HepG2 (cell line): ENCODE measurements at regions not wholly inside any gene's neighbourhood (a gene's known extent, or its start where the extent isn't known, plus 50 kb on each side); places are given as distances from the start of the nearest gene placed in this dataset.

ENCODE experiments used
- ATAC-seq: fragments of 200-7000 bp; cut with Tn5 transposase; 3 replicates; pipeline ENCODE4 v1.9.1; 2020; ENCODE audit warnings: mild to moderate bottlenecking, moderate library complexity
- BruUV-seq: library from RNA; stranded (reverse); fragments of 400-500 nt; replicated peaks from 2 replicates; lab custom pipeline; 2021; lab: Mats Ljungman, UMichigan
- CTCF ChIA-PET: fragments of 300-600 bp; formaldehyde crosslinking; extraction: SDS; loops from one replicate; lab custom pipeline; 2021; ENCODE audit warnings: low total read pairs, inconsistent platforms, low intra/inter-chr PET ratio; lab: Yijun Ruan, JAX
- POLR2A ChIA-PET: fragments of 350-600 bp; sonication (Branson Sonifier 250); formaldehyde crosslinking; loops from one replicate; lab custom pipeline; 2020; ENCODE audit warnings: antibody characterized with exemption, inconsistent platforms; lab: Yijun Ruan, JAX
- DNase-seq: peaks from one replicate; pipeline ENCODE4 v3.0.0-alpha.2; 2015; ENCODE audit warnings: low spot score
- FAIRE-seq: peaks from 3 replicates; lab custom pipeline; 2011; peaks lifted over from hg19 to GRCh38; lab: Jason Lieb, UNC
- H2AFZ ChIP-seq: one replicate; pipeline ENCODE4 v1.6.1; 2011; ENCODE audit warnings: low read length, inconsistent platforms
- H3K27ac ChIP-seq: fragments of 300-600 bp; 3 replicates; pipeline ENCODE4 v1.8.0; 2011; ENCODE audit warnings: mixed run types, mild to moderate bottlenecking, mixed read lengths, low read length, inconsistent platforms; ENCODE audit not compliant: insufficient read depth; ENCODE audit errors: extremely low read length
- H3K27me3 ChIP-seq, 2 experiments: fragments of 200-600 bp in 1 of 2; 2 replicates in 1 of 2; 3 replicates in 1 of 2; pipeline versions ENCODE4 v1.6.0 to v1.8.0; 2011; ENCODE audit warnings: low read length in 2 of 2, mild to moderate bottlenecking in 2 of 2, moderate library complexity in 2 of 2, inconsistent platforms in 1 of 2; ENCODE audit not compliant: insufficient read depth in 2 of 2, control insufficient read depth in 1 of 2
- H3K36me3 ChIP-seq, 2 experiments: fragments of 200-600 bp in 1 of 2; replicated peaks in 1 of 2; 2 replicates in 1 of 2; 3 replicates in 1 of 2; pipeline versions ENCODE4 v1.5.1 to v1.8.0; 2011; ENCODE audit warnings: low read length in 2 of 2, inconsistent platforms in 1 of 2; ENCODE audit not compliant: insufficient read depth in 2 of 2, control insufficient read depth in 1 of 2
- H3K4me1 ChIP-seq: 2 replicates; pipeline ENCODE4 v1.5.1; 2012; ENCODE audit warnings: low read length, inconsistent platforms; ENCODE audit not compliant: insufficient read depth
- H3K4me2 ChIP-seq: 2 replicates; pipeline ENCODE4 v1.6.0; 2011; ENCODE audit warnings: low read depth, low read length, inconsistent platforms
- H3K4me3 ChIP-seq, 3 experiments: fragments of 200-600 bp in 1 of 3; sonication (generic), shearing (Covaris generic) in 1 of 3; replicated peaks in 1 of 3; 2 replicates each; pipeline ENCODE4 v1.5.1; 2011 to 2016; ENCODE audit warnings: low read length in 3 of 3, inconsistent platforms in 2 of 3, low read depth in 2 of 3, mild to moderate bottlenecking in 2 of 3, control low read depth in 1 of 3, mixed read lengths in 1 of 3; ENCODE audit not compliant: insufficient read depth in 1 of 3
- H3K79me2 ChIP-seq: one replicate; pipeline ENCODE4 v1.6.1; 2011; ENCODE audit warnings: low read length, inconsistent platforms; ENCODE audit not compliant: insufficient read depth
- H3K9ac ChIP-seq: 2 replicates; pipeline ENCODE4 v1.6.0; 2011; ENCODE audit warnings: mild to moderate bottlenecking, low read depth, low read length, inconsistent platforms; ENCODE audit not compliant: insufficient read depth
- H3K9me3 ChIP-seq: 2 replicates; pipeline ENCODE4 v1.5.1; 2012; ENCODE audit warnings: mild to moderate bottlenecking, low read length
- H4K20me1 ChIP-seq: 2 replicates; pipeline ENCODE4 v1.6.0; 2011; ENCODE audit warnings: inconsistent platforms, mild to moderate bottlenecking, low read length, moderate library complexity; ENCODE audit not compliant: insufficient read depth
- DR1 ChIP-seq: sonication (generic); formaldehyde crosslinking; IDR thresholded peaks from 2 replicates; pipeline ENCODE4 v1.8.0; 2021; ENCODE audit warnings: mild to moderate bottlenecking, missing genetic modification reagents, inconsistent platforms
- HCFC1 ChIP-seq: fragments of 150-350 bp; IDR thresholded peaks from 2 replicates; pipeline ENCODE4 v1.6.1; 2014; ENCODE audit warnings: low read depth, low read length
- HOXD1 ChIP-seq: sonication (generic); formaldehyde crosslinking; IDR thresholded peaks from 2 replicates; pipeline ENCODE4 v1.5.0; 2020; ENCODE audit warnings: missing genetic modification reagents
- PHF5A ChIP-seq: IDR thresholded peaks from one replicate; pipeline ENCODE4 v1.6.1; 2018; ENCODE audit warnings: low read depth, missing genetic modification reagents; ENCODE audit not compliant: unreplicated experiment
- SP5 ChIP-seq: IDR thresholded peaks from 2 replicates; pipeline ENCODE4 v1.6.1; 2016; ENCODE audit warnings: low read depth, borderline replicate concordance
- ZBTB40 ChIP-seq, 2 experiments: fragments of 450-650 bp in 1 of 2; sonication (generic) in 1 of 2; formaldehyde crosslinking in 1 of 2; IDR thresholded peaks; 2 replicates each; pipeline versions ENCODE4 v1.6.1 to v1.8.0; 2016 to 2022; ENCODE audit warnings: antibody characterized with exemption in 1 of 2, mild to moderate bottlenecking in 1 of 2, missing genetic modification reagents in 1 of 2
- WGBS: methylation state at CpG from one replicate; pipeline ENCODE4 v1.1.6; 2017; ENCODE audit warnings: low lambda C conversion rate; 5-methylcytosine and 5-hydroxymethylcytosine counted together
- in situ Hi-C: cut with HindIII; loops from 2 replicates; pipeline ENCODE4 v1.10.0; 2017; ENCODE audit warnings: low pct_unique_long_range_greater_than_20kb; ENCODE audit not compliant: extremely low pct_ligation_motif_present
- intact Hi-C: fragments of 100-400 bp; cut with micrococcal nuclease; formaldehyde crosslinking; loops from one replicate; pipeline ENCODE4 v1.10.0; 2022; ENCODE audit not compliant: unreplicated experiment
- TF ChIP-seq, protein P1 (sequence below): sonication (generic); formaldehyde crosslinking; IDR thresholded peaks from 2 replicates; pipeline ENCODE4 v1.9.0; 2021; ENCODE audit warnings: missing genetic modification reagents, borderline replicate concordance

DNA sequence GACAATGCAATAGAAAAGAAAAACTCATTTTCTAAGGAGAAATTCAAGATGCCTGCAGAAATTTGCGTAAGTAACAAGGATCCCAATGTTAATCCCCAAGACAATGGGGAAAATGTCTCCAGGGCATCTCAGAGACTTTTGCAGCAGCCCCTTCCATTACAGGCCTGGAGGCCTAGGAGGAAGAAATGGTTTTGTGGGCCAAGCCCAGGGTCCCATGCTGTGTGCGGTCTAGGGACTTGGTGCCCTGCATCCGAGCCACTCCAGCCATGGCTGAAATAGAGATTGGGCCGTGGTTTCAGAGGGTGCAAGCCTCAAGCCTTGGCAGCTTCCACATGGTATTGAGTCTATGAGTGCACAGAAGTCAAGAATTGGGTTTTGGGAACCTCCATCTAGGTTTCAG is 103.9 kb upstream of the ACVR1 start:
- no peak overlapping the region for H2AFZ ChIP-seq
- H3K36me3 ChIP-seq, result no peaks in the 10 kb centered on the region
- H3K9ac ChIP-seq, result no peak overlapping the region
- ATAC-seq (no peak), FAIRE-seq (no peak), DNase-seq (no peak)
- no peaks in the 10 kb centered on the region for H4K20me1 ChIP-seq
- WGBS, result 0% methylated on average over 4 of the region's 4 CpGs
- H3K27ac ChIP-seq, result no peak overlapping the region
- in situ Hi-C loops (no loop called here), intact Hi-C loops (no loop called here)
- TF ChIP-seq HOXD1 (no peak), ZBTB40 (IDR thresholded peaks at IDR 0.05) (no peak), ZBTB40 (CRISPR knock-in tag; IDR thresholded peaks at IDR 0.05) (no peak), SP5 (no peak), HCFC1 (no peak), DR1 (CRISPR knock-in tag) (no peak), PHF5A (CRISPR knock-in tag) (no peak)
- TF ChIP-seq, protein P1, sequence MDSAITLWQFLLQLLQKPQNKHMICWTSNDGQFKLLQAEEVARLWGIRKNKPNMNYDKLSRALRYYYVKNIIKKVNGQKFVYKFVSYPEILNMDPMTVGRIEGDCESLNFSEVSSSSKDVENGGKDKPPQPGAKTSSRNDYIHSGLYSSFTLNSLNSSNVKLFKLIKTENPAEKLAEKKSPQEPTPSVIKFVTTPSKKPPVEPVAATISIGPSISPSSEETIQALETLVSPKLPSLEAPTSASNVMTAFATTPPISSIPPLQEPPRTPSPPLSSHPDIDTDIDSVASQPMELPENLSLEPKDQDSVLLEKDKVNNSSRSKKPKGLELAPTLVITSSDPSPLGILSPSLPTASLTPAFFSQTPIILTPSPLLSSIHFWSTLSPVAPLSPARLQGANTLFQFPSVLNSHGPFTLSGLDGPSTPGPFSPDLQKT, result no peak
- peaks cover 18% of the 10 kb centered on the region for H3K9me3 ChIP-seq
- no TSS peak for BruUV-seq
- no peaks in the 10 kb centered on the region for H3K79me2 ChIP-seq
- H3K4me2 ChIP-seq, result no peak overlapping the region
- CTCF ChIA-PET, result no interaction called here
- H3K4me1 ChIP-seq, result no peaks in the 10 kb centered on the region
- POLR2A ChIA-PET, result no interaction called here
- no peaks in the 10 kb centered on the region for H3K27me3 ChIP-seq
- H3K4me3 ChIP-seq, result no peak overlapping the region
